ENCODE measurements at regions not wholly inside any gene's neighbourhood (a gene's known extent, or its start where the extent isn't known, plus 50 kb on each side); places are given as distances from the start of the nearest gene placed in this dataset.
"Not testable (repeated sequence)": the region's sequence is repeated elsewhere in the genome, so short reads cannot be mapped to it uniquely, and the experiment has no call there.

DNA sequence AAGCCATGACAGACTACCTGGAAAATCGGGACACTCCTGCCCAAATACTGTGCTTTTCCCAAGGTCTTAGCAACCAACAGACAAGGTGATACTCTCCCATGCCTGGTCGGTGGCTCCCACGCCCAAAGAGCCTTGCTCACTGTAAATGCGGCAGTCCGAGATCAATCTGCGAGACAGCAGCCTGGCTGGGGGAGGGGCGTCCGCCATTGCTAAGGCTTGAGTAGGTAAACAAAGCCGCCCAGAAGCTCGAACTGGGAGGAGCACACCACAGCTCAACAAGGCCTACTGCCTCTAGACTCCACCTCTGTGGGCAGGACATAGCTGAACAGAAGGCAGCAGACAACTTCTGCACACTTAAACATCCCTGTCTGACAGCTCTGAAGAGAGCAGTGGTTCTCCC is 272.1 kb upstream of the CCNG1 start:
- no peak for DNase-seq

DNA sequence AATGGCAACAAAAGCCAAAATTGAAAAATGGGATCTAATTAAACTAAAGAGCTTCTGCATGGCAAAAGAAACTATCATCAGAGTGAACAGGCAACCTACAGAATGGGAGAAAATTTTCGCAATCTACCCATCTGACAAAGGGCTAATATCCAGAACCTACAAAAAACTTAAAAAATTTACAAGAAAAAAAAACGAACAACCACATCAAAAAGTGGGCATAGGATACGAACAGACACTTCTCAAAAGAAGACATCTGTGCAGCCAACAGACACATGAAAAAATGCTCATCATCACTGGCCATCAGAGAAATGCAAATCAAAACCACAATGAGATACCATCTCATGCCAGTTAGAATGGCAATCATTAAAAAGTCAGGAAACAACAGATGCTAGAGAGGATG is 267.2 kb upstream of the CCNG1 start:
- not testable (repeated sequence) for DNase-seq

DNA sequence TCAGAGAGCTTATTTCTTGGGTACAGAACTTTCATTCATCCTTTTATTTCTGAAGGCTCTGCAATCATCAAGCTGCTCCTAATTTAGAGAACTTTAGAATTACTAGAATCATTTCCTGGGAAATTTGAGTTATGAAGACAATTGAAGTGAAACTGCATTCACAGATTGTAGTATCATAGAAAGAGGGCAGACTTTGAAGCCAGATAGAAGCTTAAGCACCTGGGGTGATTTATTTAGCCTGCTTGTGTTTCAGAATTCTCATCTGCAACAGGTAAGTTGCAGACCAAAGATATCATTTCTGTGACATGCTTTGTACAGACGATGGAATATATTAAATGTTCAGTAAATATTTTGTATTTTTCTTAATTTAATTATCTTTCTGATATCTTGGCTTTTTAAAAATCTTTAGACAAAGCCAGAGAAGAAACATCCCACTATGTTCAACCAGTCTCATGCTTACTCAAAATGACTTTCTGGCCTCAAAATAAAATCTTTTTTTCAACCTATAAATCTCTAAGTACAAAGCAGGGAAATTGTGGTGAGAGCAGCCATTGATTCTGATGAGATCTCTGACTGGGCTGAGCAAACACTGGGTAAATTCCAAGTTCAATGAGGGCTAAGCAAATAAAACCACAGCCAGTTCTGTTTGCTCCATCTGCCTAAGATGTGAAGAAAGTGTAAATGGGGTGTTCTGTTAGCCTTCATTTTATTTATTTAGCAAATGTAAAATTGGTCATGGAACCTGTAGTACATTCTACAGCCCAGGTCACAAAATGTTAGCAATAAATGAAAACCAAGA is 264.7 kb upstream of the CCNG1 start:
- DNase-seq, result no peak

DNA sequence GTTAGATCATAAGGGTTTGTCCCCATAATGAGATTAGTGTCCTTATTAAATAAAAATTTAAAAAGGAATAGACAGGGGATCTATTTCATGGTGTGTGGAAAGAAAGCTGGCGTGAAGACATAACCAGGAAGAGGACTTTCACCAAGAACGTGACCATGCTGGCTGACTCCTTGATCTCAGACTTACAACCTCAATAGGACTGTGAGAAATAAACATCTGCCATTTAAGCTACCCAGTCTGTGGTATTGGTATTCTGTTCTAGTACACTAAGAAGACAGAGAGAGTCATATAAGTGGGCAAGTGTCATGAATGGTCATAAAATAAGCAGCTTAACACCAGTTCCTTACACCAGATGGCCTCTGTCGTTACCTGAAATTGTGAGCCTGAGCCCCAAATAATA is 259.4 kb upstream of the CCNG1 start:
- no peak for DNase-seq

DNA sequence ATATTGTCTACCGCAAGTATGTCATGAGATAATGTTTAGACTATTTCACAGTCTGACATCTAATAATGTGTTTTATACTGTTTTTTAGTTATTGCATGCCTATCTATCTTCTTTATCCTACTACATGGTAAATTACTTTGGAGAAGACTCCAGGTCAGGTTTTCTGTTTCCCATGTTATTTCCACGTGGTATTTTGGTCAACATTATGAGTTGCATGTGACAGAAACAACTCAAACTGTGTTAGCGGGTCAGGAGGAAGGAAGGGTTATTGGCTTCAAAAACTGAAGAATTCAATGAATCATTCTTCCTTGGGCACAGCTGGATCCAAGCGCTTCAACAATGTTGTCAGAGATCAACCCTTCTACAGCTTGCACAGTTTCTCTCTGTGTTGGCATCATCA is 252.1 kb upstream of the CCNG1 start:
- DNase-seq, result no peak

DNA sequence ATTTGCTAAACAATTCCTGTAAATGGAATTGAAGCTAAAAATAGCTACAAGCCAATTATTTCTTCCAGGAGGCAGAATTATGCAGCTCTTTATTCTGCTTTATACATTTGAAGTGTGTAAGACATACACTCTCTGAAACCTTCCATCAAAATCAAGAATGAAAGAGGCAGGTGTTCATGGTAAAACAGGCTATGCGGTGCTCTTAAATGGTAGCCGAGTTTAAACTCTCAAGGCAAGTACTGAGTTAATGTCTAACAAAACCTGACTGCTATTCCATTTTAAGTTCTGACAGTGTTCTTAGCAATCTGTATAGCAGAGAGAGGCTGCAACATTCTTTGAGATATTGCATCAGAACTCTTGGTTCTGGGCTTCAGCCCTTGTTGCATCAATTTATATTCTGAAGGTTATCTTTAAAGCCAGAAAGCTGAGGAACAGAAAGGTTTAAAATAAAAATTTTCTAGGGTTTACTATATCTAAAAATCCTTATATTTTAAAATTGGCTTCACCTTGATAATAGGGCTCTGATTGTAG is 248.3 kb upstream of the CCNG1 start:
- DNase-seq, result no peak

DNA sequence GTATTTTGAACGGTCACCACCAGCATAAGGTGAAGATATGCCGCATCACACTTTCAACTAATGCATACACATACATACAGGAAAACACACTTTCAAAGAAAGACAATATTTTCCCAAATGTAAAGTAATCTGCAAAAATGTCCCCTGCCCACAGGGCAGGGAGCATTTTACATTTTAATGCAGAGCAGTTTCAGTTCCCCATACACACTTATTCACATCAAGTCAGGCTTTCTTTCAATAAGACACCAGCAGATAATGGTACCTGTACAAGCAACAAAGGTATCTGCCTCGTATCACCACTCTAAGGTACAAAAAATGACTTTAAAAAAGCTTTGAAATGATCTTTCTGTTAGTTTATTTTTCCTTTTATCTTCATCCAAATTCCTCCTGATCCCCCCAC is 247.1 kb upstream of the CCNG1 start:
- no peak for DNase-seq

DNA sequence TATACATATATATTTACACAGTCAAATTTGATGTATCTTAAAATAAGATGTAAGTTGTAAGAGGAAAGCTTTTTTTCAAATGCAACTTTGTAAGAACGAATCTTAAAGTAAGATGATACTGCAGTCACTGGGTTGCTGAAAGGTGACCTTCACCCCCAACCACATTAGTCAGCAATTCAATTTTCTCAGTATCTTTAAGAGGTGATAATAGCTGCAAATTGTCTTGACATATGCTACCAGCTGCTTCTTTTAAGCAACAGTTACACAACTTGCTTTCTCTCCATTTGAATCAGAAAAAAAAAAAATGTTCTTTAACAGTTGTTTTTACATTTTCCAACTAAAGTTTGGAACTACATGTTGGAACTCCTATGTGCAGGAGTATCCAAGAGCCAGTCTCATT is 246.6 kb upstream of the CCNG1 start:
- DNase-seq, result no peak

DNA sequence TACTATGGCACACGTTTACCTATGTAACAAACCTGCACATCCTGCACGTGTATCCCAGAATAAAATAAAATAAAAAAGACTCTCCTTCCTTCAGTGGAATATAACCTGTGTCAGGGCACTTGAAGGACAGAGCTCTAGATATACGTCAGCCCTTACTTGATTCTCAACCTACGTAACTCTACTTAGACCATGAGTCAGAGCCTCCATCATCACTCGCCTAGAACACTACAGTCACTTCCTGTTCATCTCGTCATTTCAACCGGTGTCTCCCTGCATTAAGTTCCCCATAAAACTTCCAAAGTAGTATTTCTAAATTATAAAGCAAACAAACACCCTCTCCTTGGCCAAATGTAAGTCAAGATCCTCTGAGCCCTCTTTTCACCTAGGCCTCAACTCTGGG is 243.5 kb upstream of the CCNG1 start:
- DNase-seq, result no peak

DNA sequence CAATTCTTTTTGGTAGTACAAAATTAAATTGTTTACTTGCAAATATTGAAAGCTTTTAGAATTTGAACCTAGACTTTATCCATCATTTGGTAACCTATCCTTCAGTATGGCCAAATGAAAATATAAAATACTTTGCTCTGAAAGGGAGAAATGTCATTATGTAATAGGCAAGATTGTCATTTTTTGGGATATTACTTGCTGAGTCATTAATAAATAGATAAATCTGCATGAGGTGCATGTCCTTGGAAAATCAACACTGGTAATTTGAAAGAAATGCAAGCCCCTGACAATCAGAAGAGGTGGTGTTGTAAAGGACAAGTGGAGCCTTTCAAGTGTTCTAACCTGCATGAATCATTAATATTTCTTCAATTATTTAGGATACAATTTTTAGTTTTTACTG is 231.8 kb upstream of the CCNG1 start:
- DNase-seq, result no peak

DNA sequence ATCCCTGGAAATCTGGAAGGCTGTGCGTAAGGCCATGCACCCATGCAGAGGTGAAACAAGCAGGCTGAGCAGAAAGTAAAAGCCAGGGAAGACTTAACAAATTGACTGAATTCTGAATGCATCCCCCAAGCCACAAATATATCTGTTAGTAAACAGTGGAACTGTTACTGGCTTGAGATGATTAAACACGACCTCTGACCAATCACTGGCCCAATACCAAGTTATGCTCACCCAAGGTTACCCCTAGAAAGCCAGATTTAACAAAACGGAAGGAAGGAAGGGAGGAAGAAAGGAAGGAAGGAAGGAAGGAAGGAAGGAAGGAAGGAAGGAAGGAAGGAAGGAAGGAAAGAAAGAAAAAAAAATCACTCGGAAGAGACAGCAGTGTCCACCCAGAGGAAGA is 215.8 kb upstream of the CCNG1 start:
- no peak for DNase-seq

DNA sequence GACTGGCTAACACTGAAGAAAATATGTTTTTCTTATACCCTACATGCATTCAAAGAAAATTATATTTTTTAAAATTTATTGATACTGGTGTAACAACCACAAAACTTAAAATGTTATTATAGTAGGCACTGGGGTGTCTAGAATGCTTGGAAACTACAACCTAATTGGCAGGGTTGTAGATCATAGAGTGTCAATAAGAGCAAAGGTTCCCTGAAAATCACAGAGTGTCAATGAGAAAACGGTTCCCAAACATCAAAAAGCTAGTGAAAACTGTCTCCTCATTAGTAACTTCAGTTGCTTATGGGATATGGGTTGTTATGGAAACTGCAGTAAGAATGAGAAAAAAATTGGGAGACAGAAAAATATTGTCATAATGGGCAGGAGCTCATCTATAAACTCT is 214.4 kb upstream of the CCNG1 start:
- no peak for DNase-seq

DNA sequence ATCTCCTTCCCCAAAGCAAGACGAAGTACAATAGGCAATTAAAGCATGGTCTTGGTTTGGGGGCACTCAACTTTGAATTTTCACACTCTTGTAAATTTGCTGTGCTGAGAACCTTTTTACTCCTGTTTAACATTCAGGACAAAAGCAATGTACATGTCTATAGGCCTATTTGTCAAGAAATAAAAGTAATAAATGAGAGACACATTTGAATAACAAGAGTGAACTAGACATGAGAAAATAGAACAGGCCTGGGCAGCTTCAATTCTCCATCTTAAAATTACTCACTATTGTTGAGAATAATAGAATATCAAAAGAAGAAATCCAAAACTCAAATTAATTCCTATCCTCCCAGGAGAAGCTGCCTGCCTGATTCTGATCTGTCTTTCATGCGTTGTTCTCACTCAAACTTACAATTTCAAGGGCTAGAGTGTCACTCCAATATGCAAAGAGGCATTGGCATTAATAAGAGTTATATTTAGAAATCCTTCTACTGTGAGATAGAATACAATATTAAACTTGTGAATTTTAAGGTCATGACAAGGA is 192.9 kb upstream of the CCNG1 start:
- no peak for DNase-seq

DNA sequence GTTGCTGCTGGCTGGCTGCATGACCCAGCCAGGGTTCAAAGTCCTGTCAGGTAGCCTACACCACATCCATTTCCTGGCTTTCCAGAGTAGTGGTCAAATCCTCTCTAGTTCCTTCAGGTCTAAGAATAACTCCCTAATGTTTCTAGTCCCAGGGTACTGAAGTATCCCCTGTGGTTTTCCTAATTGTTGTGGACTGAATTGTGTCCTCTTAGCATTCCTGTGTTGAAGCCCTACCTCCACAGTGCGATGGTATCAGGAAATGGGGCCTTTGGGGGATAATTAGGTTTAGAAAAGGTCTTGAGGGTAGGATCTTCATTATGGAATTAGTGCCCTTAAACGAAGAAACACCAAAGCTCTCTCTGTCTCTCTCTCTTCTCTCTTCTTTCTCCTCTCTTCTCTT is 191.8 kb upstream of the CCNG1 start:
- DNase-seq, result no peak

DNA sequence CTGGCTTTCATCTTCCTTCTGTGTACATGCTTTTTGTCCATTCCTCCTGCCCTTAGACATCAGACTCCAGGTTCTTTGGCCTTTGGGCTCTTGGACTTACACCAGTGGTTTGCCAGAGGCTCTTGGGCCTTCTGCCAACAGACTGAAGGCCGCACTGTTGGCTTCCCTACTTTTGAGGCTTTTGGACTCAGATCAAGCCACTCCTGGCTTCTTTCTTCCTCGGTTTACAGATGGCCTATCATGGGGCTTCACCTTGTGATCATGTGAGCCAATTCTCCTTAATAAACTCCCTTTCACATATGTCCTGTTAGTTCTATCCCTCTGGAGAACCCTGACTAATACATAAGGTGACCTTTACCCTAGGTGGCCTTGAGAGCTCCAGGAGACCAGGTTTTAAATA is 189.1 kb upstream of the CCNG1 start:
- no peak for DNase-seq

DNA sequence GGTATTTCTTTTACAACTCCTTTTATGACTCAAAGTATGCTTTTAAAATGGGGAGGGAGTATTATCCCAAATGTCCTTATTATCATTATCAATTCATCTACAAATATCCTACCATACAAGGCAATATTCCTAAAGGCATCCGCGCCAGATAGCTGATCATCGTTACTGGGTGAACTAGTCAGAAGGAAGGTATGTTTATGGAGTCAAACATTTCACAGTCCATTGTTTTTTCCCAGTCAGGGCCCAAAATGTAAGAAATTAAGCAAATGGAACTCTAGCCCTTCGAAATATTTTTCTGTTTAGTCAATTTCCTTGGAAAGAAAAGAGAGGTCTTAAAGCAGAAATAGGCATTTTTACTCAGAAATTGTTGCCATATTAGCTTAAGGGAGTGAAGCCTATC is 188.5 kb upstream of the CCNG1 start:
- DNase-seq, result no peak

DNA sequence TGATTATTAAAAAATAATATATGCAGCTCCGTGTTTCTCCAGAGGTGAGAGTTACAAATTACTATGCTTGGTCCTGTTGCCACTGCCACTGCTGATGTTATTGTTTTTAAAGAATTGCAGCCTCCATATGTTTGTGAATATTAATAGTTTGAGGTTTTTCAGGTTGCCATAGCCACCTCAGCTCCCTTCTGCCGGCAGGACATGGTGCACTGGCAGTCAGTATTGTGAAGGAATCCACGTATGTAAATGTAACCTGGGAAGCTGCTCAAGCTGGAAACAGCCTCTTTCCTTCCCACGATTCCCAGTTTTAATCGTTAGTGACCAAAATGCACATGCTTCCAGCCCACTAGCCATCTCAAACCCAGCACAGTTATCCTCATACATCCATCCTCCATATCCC is 184.4 kb upstream of the CCNG1 start:
- DNase-seq, result no peak

DNA sequence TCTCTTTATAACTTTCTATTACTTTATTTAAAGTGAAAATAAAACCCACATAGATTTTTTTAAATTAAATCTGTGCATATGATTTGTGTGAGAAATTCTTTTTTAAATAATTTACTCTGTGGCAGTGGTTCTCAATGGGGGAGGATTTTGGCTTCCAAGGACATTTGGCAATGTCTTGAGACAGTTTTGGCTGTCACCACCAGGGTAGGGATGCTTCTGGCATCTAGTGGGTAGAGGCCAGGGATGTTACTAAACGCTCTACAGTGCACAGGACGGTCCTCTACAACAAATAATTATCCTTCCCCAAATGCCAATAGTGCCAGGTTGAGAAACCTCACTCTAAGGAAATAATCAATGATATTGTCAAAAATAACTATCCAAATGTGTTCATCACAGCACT is 177.9 kb upstream of the CCNG1 start:
- DNase-seq, result no peak

DNA sequence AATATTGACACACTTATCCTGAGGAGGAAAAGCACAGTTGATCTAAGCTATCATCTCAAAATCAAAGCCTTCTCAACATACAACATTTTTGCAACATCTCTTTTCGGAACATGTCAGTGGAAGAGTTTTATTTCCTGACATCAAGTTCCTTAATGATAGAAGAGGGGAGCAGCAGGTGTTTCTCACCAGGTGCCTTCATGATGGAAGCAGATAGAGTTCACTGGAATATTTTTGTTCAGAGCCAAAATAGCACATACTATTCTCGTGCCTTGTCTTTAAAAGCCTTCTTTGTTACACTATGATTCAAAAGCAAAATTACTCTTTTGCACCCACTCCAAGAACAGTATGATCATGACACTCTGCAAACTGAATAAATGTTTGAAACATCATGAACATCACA is 176.9 kb upstream of the CCNG1 start:
- no peak for DNase-seq

DNA sequence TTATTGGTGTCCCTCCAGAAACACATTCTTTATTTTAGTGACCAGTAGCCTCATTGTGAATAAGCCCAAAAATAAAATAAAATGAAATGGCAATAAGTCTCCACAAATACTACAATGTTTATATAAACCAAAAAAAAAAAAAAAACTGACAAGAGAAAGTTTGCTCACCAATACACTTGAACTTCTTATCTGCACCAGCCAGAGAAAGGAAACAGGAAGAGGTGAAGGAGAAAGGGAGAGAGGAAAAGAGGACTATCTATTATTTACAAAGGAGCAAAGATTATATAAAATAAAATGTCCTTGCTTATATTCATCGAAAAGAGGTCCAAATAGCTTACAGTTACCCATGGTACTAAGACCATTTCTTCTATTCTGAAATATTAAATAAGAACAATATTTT is 176.4 kb upstream of the CCNG1 start:
- no peak for DNase-seq

DNA sequence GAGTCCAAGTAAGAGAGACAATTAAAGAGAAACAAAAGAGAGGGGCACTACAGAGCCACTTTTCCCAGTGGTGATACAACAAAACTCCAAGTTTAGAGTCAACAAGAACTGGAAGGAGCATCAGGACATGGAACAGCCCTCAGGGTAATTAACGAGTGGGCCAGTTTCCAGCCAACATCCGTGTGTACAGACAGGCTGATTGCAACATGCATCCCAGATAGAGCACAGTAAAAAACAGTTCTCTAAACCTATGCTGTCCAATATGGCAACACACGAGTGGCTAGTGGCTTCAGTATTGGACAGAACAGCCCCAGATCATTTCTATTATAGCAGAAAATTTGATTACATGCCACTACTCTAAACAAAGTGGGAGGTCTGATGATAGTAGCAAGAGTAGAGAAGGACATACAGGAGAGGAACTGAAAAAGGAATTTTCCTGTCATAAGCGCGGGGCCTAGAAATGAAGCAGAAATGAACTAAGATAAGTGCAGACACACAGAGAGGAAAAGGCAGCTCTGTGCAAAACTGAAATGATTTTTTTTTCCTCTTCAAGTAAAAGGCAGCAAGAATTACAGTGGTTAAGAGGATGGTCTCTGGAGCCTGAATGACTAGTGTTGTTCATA is 175.6 kb upstream of the CCNG1 start:
- DNase-seq, result no peak

DNA sequence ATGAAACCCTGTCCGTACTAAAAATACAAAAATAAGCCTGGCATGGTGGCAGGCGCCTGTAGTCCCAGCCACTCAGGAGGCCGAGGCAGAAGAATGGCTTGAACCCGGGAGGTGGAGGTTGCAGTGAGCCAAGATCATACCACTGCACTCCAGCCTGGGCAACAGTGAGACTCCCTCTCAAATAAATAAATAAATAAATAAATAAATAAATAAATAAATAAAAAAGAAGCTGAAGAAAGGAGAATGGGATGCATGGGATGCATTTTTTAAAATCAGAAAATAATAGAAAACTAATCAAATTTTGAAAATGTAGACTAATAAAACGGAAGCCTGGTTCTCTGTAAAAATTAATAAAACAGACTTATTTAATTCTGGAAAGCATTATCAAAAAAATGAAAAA is 171.1 kb upstream of the CCNG1 start:
- DNase-seq, result not testable (repeated sequence)

DNA sequence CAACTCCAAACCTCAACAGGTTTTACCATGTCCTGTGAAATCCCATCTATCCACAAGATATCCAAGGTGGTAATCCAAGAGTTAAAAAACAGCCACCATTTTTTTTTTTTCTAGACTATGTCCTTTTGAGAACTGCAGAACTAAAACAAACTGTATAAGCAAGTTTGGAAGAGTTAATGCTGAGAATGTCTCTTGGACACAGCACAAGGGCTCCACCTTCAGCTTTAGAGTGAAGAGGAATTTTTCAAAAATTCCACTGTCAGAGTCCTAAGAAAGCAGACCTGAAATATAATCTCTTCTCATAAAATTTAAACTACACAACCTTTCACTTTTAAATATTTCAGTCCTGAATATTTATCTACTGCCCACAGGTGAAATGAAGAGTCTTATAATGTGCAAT is 167.8 kb upstream of the CCNG1 start:
- DNase-seq, result peak; percentile 10

DNA sequence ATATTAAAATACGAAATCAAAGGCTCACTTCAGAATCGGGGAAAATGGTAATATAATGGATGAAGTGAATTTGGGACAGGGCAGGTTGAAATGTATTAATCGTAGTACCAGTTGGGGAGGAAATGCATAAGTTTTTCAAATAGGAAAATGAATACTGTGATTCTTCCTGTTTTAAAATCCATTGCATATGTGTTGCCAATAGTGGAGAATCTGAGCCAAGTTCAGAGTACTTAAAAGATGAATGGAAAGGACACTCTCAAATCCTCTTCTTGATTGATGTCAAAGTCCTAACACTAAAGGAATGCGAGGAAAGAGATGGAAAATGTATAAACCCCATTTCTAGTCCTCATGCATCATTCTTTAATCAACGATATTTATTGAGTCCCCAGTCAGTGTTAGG is 160.9 kb upstream of the CCNG1 start:
- peak; percentile 7 for DNase-seq
